COR-L47 (cell line): ENCODE measurements at regions not wholly inside any gene's neighbourhood (a gene's known extent, or its start where the extent isn't known, plus 50 kb on each side); places are given as distances from the start of the nearest gene placed in this dataset.

ENCODE experiments used
- DNase-seq: peaks from one replicate; lab custom pipeline; 2025; lab: John Stamatoyannopoulos, UW

DNA sequence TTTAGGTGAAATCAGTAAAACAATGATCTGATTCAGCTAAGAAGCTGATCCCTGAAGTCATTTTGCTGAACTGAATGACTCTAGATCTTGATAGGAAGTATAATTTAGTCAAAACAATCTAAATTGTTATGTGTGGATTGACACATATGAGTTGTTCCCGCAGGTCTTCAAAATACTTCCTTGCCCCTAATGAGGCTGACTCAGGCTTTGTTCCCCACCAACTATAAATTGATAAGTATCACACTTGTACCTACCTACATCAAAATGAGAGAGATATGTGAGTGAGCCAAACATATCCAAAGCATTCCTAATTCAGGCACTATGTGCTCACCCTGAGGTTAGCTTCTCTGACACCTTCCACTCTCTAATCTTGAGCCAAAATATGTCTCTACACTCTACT, 507.1 kb downstream of the PLPP3 start:
- DNase-seq, result no peak

GRCh38 chr1:56071351-56071750, 508.0 kb downstream of the PLPP3 start:
- DNase-seq, result no peak

- DNase-seq, result no peak
Measured at GRCh38 chr1:56070601-56071000, 508.8 kb downstream of the PLPP3 start.

DNA sequence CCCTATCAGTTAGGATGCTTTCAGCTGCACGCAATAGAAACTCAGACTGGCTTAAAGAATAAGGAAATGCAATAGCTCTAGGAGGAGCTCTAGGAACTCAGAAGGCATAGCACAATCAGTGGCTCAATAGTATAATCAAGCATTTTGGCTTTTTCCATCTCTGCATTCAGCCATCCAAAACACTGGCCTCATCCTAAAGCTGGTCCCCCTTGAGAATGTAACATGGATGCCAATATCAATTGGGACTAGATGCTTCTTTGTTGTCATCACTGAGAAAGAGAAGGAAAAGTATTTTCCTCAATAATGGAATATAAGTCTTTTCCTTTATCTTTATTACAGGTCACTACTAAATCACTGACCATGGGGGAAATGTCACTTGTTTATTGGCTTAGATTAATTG, 509.5 kb downstream of the PLPP3 start:
- no peak for DNase-seq

- no peak for DNase-seq
Measured at GRCh38 chr1:56068908-56069307, 510.5 kb downstream of the PLPP3 start.

DNA sequence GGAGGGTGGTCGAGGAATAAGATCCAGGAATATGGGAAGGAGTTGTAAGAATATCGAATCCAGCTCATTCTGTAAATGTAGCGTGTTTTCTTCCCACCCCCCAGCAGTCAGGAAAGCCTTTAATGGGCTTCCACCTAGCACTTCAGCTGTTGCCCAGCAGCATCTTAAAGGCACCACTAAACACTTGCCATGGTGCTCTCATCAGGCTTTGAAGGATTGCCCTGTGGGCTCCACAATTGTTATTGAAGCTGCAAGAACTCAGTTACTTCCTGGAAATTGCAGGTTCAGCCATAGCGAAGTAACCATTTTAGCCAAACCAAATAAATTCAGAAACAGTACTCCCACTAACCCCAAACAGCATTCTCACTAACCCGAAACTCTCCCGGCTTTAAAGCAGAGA, 511.2 kb downstream of the PLPP3 start:
- DNase-seq, result no peak

GRCh38 chr1:56065729-56066128, 513.6 kb downstream of the PLPP3 start:
- no peak for DNase-seq

GRCh38 chr1:56064705-56065104, 514.7 kb downstream of the PLPP3 start:
- DNase-seq, result no peak

DNA sequence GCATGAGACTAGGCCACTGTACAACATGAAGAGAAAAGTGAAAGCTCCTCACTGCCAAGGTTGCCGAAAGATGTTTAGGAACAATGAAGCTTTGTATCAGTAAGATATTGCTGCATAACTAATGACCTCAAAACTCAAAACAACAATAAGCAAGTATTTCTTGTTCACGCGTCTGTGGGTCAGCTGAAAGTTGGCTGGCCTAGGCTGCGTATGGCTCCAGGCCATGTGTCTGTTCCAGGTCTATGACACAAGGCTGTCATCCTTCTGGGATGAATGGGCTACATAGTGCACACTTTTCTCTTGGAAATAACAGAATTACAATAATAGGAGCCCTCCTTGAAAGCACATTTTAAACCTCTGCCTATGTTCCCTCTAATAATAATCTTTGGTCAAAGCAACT, 515.9 kb downstream of the PLPP3 start:
- no peak for DNase-seq

DNA sequence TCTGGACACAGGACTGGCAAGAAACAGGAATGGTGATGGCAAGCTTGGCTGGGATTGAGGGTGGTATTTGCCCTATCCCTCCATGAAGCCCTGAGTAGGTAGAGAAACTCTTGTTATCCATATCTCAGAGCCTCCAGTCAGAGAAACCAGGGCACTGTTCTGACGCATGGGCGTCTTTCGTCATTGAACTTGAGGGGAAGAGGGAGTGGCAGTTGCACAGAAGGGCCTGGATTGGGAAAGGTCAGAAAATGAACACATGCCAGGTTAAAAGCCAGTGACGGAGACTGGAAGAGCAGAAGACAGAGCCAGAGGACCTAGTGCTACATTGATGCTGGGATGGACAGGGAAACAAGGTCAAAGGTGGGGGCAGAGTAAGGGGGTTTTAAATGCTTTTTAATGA, 516.7 kb downstream of the PLPP3 start:
- no peak for DNase-seq

GRCh38 chr1:56061824-56062223, 517.5 kb downstream of the PLPP3 start:
- DNase-seq, result no peak

DNA sequence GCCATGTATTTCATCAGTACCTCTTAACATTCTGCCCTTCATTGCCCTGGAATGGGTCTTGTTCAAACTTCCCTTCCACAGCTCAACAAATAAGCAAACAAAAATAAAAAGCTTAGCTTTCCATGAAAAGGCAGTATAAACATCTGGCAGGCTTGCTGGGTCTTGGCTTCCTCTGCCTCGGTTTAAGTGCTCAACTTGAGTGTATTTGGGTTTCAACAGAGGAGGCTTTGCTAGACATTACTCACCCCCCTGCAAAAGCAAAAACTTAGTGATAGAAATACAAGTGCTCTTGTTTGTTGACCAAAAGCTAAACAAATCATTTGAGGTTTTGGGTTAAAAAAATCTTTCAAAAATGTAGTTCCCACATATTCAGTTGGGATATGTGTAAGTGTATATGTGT, 518.5 kb downstream of the PLPP3 start:
- DNase-seq, result no peak

- DNase-seq, result no peak
Measured at GRCh38 chr1:56057466-56058405, 521.6 kb downstream of the PLPP3 start.

DNA sequence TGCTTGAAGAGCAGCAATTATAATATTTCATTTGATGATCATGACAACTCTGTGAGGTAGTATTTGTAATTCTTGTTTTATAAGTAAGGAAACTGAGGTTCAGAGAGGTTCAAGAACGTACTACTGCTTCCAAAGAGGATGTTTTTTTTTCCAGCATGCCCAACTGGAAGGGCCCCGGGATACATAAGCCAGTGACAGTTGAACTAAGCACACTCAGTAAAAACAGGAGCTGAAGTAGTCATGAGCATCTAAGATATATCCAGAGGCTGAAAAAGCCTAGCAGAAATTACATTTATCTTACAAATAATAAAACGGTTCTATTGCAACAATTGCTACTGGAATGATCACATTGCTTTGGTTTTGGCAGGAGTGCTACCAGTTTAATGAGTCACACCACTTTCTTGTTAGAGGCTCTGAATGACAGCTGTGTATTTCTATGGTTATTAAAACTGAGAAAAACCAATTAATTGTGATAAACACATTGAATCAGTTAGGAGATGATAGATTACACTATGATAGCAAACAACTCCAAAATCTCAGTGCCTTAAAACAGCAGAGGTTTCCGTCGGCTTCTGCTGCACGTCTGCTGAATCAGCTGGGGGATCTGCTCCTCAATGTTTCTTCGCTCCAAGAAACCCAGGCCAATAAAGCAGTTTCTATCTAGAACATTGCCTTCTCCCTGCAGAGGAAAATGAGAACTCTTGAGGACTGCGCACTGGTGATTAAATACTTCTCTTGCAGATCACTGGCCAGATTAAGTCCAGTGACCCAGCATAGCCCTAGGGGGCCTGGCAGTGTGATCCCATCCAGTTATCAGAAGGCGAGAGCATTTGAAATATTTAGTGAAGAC, 522.7 kb downstream of the PLPP3 start:
- DNase-seq, result no peak

GRCh38 chr1:56054959-56055358, 524.4 kb downstream of the PLPP3 start:
- DNase-seq, result no peak

DNA sequence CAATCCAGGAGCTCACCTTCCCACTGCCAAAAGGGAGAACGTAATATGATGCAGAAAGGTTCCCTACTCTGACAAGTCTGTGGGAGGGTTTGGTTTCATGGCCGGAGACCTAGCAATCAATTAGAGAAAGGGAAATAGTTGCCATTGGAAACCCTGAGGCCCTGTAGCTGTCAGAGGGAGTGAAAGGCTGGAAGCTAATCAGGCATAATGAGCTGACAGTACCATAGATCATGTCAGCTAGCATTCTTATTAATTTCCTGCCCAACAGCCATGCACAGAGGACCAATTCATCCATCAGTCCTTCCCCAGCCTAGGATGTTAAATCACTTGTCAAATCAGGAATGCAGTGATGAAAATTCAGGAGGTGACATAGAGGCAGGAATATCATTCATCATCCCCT, 527.3 kb downstream of the PLPP3 start:
- no peak for DNase-seq

GRCh38 chr1:56050911-56051310, 528.5 kb downstream of the PLPP3 start:
- DNase-seq, result no peak

DNA sequence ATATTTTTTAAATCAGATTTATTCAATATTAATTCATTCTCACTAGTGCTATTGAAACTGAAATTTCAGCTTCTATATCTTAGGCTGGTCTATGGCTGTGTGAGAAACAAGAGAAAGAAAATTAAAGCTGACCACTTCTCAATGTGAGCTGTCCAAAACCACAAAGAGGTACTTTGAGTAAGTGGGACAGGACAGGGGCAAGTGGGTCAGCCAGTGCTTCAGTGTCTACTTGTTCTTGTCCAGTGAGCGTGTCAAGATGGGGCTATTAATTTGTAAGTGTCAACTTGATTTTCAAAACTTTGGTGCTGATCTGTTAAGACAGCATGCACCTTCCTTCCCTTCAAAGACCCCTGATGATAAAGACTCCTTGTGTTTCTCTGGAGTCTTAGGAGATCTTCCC, 533.9 kb downstream of the PLPP3 start:
- DNase-seq, result no peak

- DNase-seq, result no peak
Measured at GRCh38 chr1:56045062-56045461, 534.3 kb downstream of the PLPP3 start.

- no peak for DNase-seq
Measured at GRCh38 chr1:56036479-56036878, 542.9 kb downstream of the PLPP3 start.

DNA sequence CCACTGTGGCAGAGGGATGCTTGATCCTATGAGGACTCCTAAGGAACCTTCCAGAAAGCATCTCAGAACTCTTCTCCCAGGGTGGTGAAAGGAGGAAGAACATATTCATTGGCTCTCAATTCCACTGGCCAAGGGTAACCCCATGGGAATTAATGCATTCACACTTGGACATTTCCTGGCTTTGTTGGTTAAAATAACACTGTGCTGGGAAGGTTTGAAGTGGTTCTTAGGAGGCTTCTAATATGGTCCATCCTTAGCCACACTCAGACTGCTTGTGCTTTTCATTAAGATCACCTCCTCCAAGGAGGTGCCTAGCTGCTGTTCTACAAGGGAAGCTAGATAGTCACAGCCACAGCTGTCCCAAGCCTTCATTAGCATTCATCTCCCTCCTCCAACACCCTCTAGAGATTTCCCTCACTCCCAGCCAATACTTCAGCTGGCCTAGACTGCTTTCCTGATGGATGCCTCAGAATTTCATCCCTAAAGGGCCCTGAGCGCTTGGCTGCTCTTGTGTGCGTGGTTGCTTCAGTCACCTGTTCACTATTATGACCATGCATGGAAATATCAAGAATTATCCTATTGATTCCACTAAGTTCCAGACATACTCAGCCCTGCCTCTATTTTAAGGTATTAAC, 544.4 kb downstream of the PLPP3 start:
- no peak for DNase-seq

DNA sequence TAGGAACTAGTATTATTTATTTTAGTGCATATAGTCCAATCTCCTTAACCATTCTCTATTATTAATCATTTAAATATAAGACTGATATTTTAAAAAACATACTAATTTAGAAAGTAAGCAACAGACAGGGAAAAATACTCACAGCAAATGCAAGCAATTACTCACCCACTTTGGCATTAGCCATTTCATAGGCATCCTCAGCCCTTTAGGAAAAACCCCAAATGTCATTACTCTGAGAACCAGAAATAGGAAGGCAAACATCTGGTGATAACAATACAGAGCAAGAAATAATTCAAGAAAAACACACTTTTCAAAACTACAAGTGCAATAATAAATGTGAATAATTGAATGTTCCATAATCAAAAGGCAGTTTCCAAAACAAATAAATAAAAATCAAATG, 545.1 kb downstream of the PLPP3 start:
- no peak for DNase-seq
